ENCODE measurements at regions not wholly inside any gene's neighbourhood (a gene's known extent, or its start where the extent isn't known, plus 50 kb on each side); places are given as distances from the start of the nearest gene placed in this dataset.
A peak's percentile ranks its signal among the peaks of the same experiment; 100 is the strongest.
"Not testable (repeated sequence)": the region's sequence is repeated elsewhere in the genome, so short reads cannot be mapped to it uniquely, and the experiment has no call there.

DNA sequence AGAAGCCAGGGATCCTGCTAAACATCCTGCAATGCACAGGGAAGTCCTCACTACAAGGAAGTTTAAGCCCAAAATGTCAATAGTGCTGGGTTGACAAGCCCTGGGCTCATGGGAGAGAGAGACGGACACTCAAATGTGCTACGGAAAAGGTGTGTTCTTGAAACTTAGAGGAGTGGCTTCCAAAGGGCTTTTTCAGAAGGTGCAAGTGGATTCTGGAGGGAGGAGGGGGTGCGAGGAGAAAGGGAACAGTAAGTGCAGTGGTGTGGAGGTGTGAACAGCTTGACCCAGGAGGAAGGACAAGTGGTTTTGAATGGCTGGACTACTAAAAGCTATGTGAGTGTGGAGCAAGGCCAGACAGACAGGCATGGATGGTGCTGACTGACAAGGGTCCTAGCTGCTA, 50.4 kb upstream of the CECR2 start:
- Mint-ChIP-seq H3K4me1 (ENCODE audit: low read depth) (no peaks in the 10 kb centered on the region), H3K4me3 (no peak overlapping the region), H3K9me3 (no peaks in the 10 kb centered on the region), H3K36me3 (ENCODE audit: insufficient read depth in 2 of 2) (no peaks in the 10 kb centered on the region), H3K27ac (no peak overlapping the region), H3K27me3 (ENCODE audit: low read depth) (no peaks in the 10 kb centered on the region)
- ATAC-seq (replicated peaks in 1 of 2) (no peak), DNase-seq (no peak)

DNA sequence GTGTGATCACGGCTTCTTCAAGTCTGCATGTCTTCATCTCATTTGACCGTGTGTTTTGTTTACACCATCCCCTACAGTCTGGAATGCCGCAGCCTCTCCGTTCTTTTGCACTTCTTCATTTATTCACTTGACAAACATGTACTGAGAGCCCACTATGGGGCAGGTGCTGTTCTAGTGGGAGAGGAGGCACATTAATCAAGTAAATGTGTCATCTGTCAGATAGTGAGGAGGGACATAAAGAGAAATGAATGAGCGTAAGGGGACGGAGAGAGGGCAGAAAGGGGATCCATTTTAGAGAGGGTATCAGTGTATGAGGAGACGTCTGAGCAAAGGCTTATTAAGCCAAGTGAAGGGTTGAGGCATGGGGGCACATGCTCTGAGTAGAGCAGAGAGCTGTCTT, 54.0 kb upstream of the CECR2 start:
- DNase-seq: no peak
- Mint-ChIP-seq H3K9me3 (no peaks in the 10 kb centered on the region), H3K4me1 (ENCODE audit: low read depth) (no peaks in the 10 kb centered on the region), H3K36me3 (ENCODE audit: insufficient read depth in 2 of 2) (no peaks in the 10 kb centered on the region), H3K27ac (no peak overlapping the region), H3K27me3 (ENCODE audit: low read depth) (peaks cover 6% of the 10 kb centered on the region), H3K4me3 (no peak overlapping the region)
- ATAC-seq (replicated peaks in 1 of 2): no peak

DNA sequence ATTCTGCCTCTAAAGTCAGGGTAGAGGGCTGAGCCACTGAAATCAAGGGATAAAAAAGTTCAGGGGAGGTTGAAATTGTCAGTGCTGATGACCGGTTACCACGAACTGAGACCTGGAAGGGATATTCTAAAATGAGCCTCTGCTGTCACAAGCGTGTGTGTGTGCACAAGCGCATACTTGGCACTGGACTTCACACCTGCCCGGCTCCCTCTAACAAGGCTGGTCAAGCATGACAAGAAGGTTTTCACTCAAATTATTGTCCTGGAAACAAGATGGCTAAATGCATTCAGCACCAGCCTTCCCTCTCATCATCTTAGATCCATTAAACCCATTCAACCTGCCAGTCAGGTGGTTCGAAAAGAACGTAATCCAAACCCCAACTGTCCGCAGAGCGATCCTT, 54.8 kb upstream of the CECR2 start:
- Mint-ChIP-seq H3K27ac (no peak overlapping the region), H3K27me3 (ENCODE audit: low read depth) (peaks cover 6% of the 10 kb centered on the region), H3K9me3 (no peaks in the 10 kb centered on the region), H3K36me3 (ENCODE audit: insufficient read depth in 2 of 2) (no peaks in the 10 kb centered on the region), H3K4me1 (ENCODE audit: low read depth) (no peaks in the 10 kb centered on the region), H3K4me3 (no peak overlapping the region)
- ATAC-seq (replicated peaks in 1 of 2) (no peak), DNase-seq (no peak)

DNA sequence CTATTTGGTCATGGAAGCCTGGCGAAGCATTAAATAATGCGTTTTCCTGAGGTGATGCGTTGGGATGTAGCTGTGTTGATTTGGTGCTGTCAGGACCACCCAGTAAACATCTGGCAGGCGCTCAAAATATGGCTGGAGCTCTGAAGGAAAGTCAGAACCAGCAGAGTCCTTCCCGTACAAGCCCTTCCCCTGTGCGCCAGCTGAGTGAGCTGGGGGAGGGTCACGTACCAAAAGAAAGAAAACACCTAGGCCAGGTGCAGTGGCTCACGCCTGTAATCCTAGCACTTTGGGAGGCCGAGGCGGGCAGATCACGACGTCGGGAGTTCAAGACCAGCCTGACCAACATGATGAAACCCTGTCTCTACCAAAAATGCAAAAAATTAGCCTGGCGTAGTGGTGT, 55.6 kb upstream of the CECR2 start:
- peaks cover 6% of the 10 kb centered on the region for H3K27me3 Mint-ChIP-seq (ENCODE audit: low read depth)
- H3K36me3 Mint-ChIP-seq (ENCODE audit: insufficient read depth in 2 of 2): no peaks in the 10 kb centered on the region
- no peaks in the 10 kb centered on the region for H3K9me3 Mint-ChIP-seq
- no peak overlapping the region for H3K27ac Mint-ChIP-seq
- no peak overlapping the region for H3K4me3 Mint-ChIP-seq
- DNase-seq (no peak), ATAC-seq (replicated peaks in 1 of 2) (no peak)
- H3K4me1 Mint-ChIP-seq (ENCODE audit: low read depth): no peaks in the 10 kb centered on the region

DNA sequence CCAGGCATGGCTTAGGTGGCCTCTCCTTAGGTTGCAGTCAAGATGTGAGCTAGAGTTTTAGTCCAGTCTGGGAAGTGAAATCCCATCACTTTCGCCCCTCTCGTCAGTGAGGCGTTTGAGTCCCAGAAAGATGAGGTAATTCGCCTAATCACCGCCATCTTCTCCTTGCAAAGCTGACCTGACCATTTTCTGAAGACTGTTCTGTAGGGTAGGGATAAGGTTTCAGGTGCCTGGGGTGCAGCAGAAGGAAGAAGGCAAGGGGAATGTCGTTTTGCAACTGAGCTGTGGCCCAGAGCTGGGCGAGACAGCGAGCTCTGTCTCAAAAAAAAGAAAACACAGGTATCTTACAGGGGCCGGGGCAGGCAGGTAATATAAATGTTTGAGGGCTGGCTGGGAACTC, 61.7 kb upstream of the CECR2 start:
- ATAC-seq (replicated peaks in 1 of 2) (no peak), DNase-seq (no peak)
- Mint-ChIP-seq H3K27me3 (ENCODE audit: low read depth) (no peaks in the 10 kb centered on the region), H3K27ac (no peak overlapping the region), H3K9me3 (no peaks in the 10 kb centered on the region), H3K4me1 (ENCODE audit: low read depth) (peaks cover 26% of the 10 kb centered on the region), H3K36me3 (ENCODE audit: insufficient read depth in 2 of 2) (no peaks in the 10 kb centered on the region), H3K4me3 (no peak overlapping the region)

DNA sequence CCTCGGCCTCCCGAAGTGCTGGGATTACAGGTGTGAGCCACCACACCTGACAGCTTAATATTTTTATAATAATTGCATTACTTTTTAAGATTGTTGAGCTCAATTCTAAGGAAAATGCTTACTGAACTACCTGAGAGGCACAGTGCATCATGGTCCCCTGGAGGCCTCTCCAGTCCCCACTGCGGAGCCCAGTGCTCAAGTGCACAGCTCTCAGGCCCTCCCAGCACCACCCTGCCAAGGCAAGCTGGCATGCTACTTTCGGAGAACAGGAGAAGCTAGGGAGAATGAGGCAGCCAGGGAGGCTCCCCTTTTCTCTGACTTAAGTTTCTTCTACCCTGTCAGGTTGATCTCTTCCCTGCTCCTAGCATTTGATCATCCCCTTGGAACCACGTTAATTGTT, 64.2 kb upstream of the CECR2 start:
- no peaks in the 10 kb centered on the region for H3K9me3 Mint-ChIP-seq
- H3K27ac Mint-ChIP-seq: no peak overlapping the region
- no peak overlapping the region for H3K4me3 Mint-ChIP-seq
- DNase-seq (no peak), ATAC-seq (replicated peaks in 1 of 2) (no peak)
- no peaks in the 10 kb centered on the region for H3K27me3 Mint-ChIP-seq (ENCODE audit: low read depth)
- peaks cover 31% of the 10 kb centered on the region for H3K4me1 Mint-ChIP-seq (ENCODE audit: low read depth)
- H3K36me3 Mint-ChIP-seq (ENCODE audit: insufficient read depth in 2 of 2): no peaks in the 10 kb centered on the region

DNA sequence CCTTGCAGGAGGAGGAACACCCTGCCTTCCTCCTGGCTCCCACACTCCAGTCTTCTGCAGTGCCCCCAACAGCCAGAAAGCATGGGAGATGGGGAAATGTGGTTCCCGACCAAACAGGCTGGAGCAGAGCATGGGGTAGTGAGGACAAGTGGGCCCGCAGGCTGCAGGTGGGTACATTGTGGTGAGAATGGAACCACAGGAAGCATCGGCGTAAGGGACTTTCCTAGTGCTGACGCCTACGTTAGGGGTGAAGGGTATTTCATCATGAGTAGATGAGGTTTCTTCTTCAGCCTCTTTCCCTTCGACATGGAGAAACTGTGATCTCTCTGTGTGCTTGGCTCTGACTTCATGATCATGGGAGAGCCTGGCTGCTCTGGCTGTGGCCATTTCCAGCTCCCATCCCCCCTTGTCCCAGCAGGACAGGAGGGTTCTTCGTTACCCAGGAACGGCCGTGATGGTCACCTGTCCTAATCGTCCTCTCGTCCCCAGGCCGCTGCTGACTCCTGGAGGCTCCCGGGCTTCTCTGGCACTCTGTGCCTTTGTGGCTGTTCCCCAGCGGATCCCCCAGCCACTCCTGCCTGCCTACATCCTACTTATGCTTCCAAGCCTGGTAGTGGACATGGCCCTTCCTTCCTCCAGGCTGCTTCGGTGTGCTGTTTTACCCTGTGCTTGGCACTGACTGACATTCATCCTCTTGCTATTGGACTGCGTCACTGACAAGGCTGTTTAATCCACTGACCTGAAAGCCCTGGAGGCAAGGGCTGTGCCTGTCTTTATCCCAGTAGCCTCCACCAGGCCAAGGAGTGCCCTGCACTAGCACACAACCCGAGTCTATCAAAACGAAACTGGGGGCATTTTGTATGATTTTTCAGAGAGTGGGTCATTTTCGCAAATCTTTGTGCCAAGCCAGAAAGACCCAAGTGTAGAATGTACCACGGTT, 65.2 kb upstream of the CECR2 start:
- Mint-ChIP-seq H3K27me3 (ENCODE audit: low read depth) (no peaks in the 10 kb centered on the region), H3K4me1 (ENCODE audit: low read depth) (peaks cover 31% of the 10 kb centered on the region), H3K27ac (peak overlapping the region; percentile 84), H3K4me3 (peak overlapping the region; percentile 74 to 78), H3K36me3 (ENCODE audit: insufficient read depth in 2 of 2) (no peaks in the 10 kb centered on the region), H3K9me3 (peaks cover 0 to 1% of the 10 kb centered on the region in 2 donors)
- DNase-seq: peak; percentile 64 to 69
- ATAC-seq (replicated peaks in 1 of 2): peak; percentile 95

DNA sequence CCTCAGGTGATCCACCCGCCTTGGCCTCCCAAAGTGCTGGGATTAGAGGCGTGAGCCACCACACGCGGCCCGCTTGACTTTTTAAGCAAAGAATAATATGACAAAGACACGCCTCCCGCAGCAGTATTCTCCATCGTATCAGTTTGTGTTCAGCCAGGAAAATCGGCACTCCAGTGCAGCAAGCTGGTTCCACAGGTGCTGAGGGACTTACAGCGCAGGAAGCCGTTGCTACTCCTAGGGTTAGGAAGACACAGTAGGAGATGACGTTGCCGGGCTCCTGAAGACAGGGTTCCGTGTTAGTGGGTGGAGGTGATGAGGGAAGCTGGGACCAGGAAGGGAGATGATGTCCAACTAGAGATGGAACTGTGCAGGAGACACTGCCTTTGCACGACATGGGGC, 65.8 kb upstream of the CECR2 start:
- DNase-seq (no peak), ATAC-seq (replicated peaks in 1 of 2) (no peak)
- H3K27me3 Mint-ChIP-seq (ENCODE audit: low read depth): no peaks in the 10 kb centered on the region
- peak overlapping the region; percentile 74 to 78 for H3K4me3 Mint-ChIP-seq
- H3K4me1 Mint-ChIP-seq (ENCODE audit: low read depth): peaks cover 31% of the 10 kb centered on the region
- H3K27ac Mint-ChIP-seq: no peak overlapping the region
- H3K9me3 Mint-ChIP-seq: peaks cover 0 to 1% of the 10 kb centered on the region in 2 donors
- no peaks in the 10 kb centered on the region for H3K36me3 Mint-ChIP-seq (ENCODE audit: insufficient read depth in 2 of 2)

DNA sequence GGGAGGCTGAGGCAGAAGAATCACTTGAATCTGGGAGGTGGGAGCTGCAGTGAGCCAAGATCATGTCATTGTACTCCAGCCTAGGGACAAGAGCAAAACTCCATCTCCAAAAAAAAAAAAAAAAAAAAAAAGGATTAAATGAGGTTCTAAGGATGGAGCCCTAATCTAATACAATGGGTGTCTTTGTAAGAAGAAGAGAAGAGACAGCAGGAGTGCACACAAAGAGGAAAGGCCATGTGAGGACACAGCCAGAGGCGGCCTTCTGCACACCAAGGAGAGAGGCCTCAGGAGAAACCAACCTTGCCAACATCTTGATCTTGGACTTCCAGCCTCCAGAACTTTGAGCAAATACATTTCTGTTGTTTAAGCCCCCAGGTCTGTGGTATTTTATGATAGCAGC, 66.6 kb upstream of the CECR2 start:
- ATAC-seq (replicated peaks in 1 of 2): no peak
- peaks cover 0 to 1% of the 10 kb centered on the region in 2 donors for H3K9me3 Mint-ChIP-seq
- peak overlapping the region in 1 of 2 donors; percentile 34 for H3K4me3 Mint-ChIP-seq
- no peaks in the 10 kb centered on the region for H3K36me3 Mint-ChIP-seq (ENCODE audit: insufficient read depth in 2 of 2)
- no peak overlapping the region for H3K27ac Mint-ChIP-seq
- H3K27me3 Mint-ChIP-seq (ENCODE audit: low read depth): no peaks in the 10 kb centered on the region
- DNase-seq: no peak
- H3K4me1 Mint-ChIP-seq (ENCODE audit: low read depth): peaks cover 31% of the 10 kb centered on the region

DNA sequence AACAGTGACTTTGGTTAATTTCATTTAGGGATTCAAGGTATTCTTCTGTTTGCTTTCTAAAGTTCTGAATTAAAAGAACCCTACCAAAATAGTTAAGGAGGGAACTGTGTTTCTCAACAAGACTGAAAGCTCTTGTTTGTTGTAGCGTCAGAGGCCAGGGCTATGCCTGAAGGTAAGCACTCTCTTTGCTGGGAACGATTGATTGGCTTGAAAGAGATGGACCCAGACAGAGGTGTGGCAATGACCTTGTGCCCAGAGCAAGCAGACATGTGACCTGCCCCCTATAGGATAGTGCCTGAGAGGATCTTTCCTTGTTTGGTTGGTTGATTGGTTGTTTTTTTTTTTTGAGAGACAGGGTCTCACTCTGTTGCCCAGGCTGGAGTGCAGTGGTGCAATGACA, 68.3 kb upstream of the CECR2 start:
- Mint-ChIP-seq H3K9me3 (peaks cover 0 to 1% of the 10 kb centered on the region in 2 donors), H3K27me3 (ENCODE audit: low read depth) (no peaks in the 10 kb centered on the region), H3K36me3 (ENCODE audit: insufficient read depth in 2 of 2) (no peaks in the 10 kb centered on the region), H3K27ac (no peak overlapping the region), H3K4me3 (no peak overlapping the region), H3K4me1 (ENCODE audit: low read depth) (peaks cover 31% of the 10 kb centered on the region)
- no peak for DNase-seq
- ATAC-seq (replicated peaks in 1 of 2): no peak

DNA sequence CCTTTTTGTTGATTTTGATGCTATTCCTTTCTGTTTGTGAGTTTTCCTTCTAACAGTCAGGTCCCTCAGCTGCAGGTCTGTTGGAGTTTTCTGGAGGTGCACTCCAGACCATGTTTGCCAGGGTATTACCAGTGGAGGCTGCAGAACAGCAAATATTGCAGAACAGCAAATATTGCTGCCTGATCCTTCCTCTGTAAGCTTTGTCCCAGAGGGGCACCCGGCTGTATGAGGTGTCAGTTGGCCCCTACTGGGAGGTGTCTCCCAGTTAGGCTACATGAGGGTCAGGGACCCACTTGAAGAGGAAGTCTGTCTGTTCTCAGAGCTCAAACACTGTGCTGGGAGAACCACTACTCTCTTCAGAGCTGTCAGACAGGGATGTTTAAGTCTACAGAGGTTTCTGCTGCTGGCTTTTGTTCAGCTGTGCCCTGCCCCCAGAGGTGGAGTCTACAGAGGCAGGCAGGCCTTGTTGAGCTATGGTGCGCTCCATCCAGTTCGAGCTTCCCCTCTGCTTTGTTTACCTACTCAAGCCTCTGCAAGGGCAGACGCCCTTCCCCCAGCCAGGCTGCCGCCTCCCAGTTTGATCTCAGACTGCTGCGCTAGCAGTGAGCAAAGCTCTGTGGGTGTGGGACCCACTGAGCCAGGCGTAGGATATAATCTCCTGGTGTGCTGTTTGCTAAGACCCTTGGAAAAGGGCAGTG, 70.3 kb upstream of the CECR2 start:
- not testable (repeated sequence) for H3K9me3 Mint-ChIP-seq; H3K27me3 Mint-ChIP-seq (ENCODE audit: low read depth); H3K36me3 Mint-ChIP-seq (ENCODE audit: insufficient read depth in 2 of 2); H3K27ac Mint-ChIP-seq; DNase-seq; H3K4me3 Mint-ChIP-seq; ATAC-seq (replicated peaks in 1 of 2)
- H3K4me1 Mint-ChIP-seq (ENCODE audit: low read depth): peaks cover 18% of the 10 kb centered on the region

DNA sequence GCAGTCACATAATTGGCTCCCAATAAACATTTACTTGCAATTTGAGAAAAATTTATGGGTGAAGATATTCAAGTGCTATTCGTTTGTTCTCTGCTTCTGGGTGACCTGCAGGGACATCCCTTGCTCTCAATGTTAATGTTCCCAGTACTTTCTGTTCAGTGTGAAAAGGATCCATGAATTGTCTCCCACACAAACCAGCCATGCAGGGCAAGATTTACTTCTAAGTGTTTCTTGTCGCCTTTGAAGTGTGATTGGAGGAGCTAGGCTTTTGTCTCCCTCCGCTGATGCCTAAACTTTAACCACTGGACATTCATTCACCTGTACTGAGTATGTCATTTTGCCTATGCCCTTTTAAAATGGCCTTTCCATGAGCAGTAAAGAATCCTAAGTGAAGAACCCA, 66.4 kb upstream of the ADA2 start:
- H3K27me3 Mint-ChIP-seq (ENCODE audit: low read depth): no peaks in the 10 kb centered on the region
- H3K4me3 Mint-ChIP-seq: no peak overlapping the region
- H3K27ac Mint-ChIP-seq: no peak overlapping the region
- no peaks in the 10 kb centered on the region for H3K9me3 Mint-ChIP-seq
- DNase-seq (no peak), ATAC-seq (replicated peaks in 1 of 2) (no peak)
- peaks cover 0 to 1% of the 10 kb centered on the region in 2 donors for H3K36me3 Mint-ChIP-seq (ENCODE audit: insufficient read depth in 2 of 2)
- H3K4me1 Mint-ChIP-seq (ENCODE audit: low read depth): peaks cover 14% of the 10 kb centered on the region

DNA sequence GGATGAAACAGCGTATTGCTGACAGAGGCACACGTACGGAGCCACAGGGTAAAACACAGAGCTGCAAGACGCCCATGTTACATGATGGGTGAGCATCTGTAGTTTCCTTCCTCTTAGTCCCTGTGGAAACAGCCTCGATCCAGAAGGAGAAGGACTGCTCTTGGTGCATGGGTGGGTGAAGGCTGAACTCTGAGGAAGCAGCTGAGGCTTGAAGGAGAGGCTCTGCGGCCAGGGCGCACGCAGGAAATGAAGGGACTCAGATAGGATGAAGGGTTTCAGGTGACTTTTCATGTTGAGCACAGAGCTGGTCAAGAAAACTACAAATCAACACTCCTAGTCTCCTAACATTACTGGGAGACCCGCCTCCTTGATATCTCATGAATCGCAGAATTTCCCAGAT, 65.7 kb upstream of the ADA2 start:
- H3K4me1 Mint-ChIP-seq (ENCODE audit: low read depth): peaks cover 21% of the 10 kb centered on the region
- no peak overlapping the region for H3K27ac Mint-ChIP-seq
- no peak for ATAC-seq (replicated peaks in 1 of 2)

More for the DNA sequence above, 65.7 kb upstream of the ADA2 start:
- H3K9me3 Mint-ChIP-seq: no peaks in the 10 kb centered on the region
- no peak for DNase-seq
- no peaks in the 10 kb centered on the region for H3K27me3 Mint-ChIP-seq (ENCODE audit: low read depth)
- no peak overlapping the region for H3K4me3 Mint-ChIP-seq
- peaks cover 0 to 1% of the 10 kb centered on the region in 2 donors for H3K36me3 Mint-ChIP-seq (ENCODE audit: insufficient read depth in 2 of 2)
